CD14-positive monocyte (primary cell): ENCODE measurements at regions not wholly inside any gene's neighbourhood (a gene's known extent, or its start where the extent isn't known, plus 50 kb on each side); places are given as distances from the start of the nearest gene placed in this dataset.

Source experiments
- DNase-seq, 3 donors: peaks; one replicate each; pipeline ENCODE4 v3.0.0-alpha.2; 2011 to 2022
- H2AFZ ChIP-seq: 2 replicates; pipeline ENCODE4 v1.6.0; 2012; ENCODE audit warnings: mild to moderate bottlenecking, low read depth, low read length, inconsistent platforms; ENCODE audit not compliant: insufficient read depth, poor library complexity, severe bottlenecking
- H3K27ac ChIP-seq, 2 donors: 1 replicate in 1 of 2; 2 replicates in 1 of 2; pipeline ENCODE4 v1.5.1; 2012 to 2013; ENCODE audit warnings: low read length in 2 of 2, control low read depth in 1 of 2, inconsistent platforms in 1 of 2, low read depth in 1 of 2, mild to moderate bottlenecking in 1 of 2
- H3K27me3 ChIP-seq, 2 donors: one replicate each; pipeline versions ENCODE4 v1.6.0 to v1.6.1; 2011 to 2013; ENCODE audit warnings: low read length in 2 of 2; ENCODE audit not compliant: control insufficient read depth in 2 of 2, insufficient read depth in 2 of 2
- H3K36me3 ChIP-seq, 2 donors: replicated peaks in 1 of 2; 1 replicate in 1 of 2; 2 replicates in 1 of 2; pipeline versions ENCODE4 v1.5.1 to v1.6.1; 2012 to 2013; ENCODE audit warnings: low read length in 2 of 2, control low read depth in 1 of 2, inconsistent platforms in 1 of 2, mild to moderate bottlenecking in 1 of 2; ENCODE audit not compliant: insufficient read depth in 2 of 2, control insufficient read depth in 1 of 2
- H3K4me1 ChIP-seq, 2 donors: 1 replicate in 1 of 2; 2 replicates in 1 of 2; pipeline versions ENCODE4 v1.5.1 to v1.6.1; 2012 to 2013; ENCODE audit warnings: low read length in 2 of 2, control low read depth in 1 of 2, inconsistent platforms in 1 of 2, mild to moderate bottlenecking in 1 of 2, moderate library complexity in 1 of 2; ENCODE audit not compliant: insufficient read depth in 2 of 2, control insufficient read depth in 1 of 2
- H3K4me2 ChIP-seq: replicated peaks from 2 replicates; pipeline ENCODE3; 2012; ENCODE audit warnings: low read length, moderate library complexity, mild to moderate bottlenecking; ENCODE audit not compliant: poor library complexity, severe bottlenecking; ENCODE audit errors: extremely low read depth
- H3K4me3 ChIP-seq, 3 experiments: fragments of 200-600 bp in 1 of 3; sonication (generic) in 1 of 3; replicated peaks in 1 of 3; 1 replicate in 2 of 3; 2 replicates in 1 of 3; pipeline ENCODE4 v1.5.1; 2011 to 2013; ENCODE audit warnings: low read length in 3 of 3, mild to moderate bottlenecking in 3 of 3, control low read depth in 2 of 3, low read depth in 2 of 3, inconsistent platforms in 1 of 3, moderate library complexity in 1 of 3
- H3K79me2 ChIP-seq: 2 replicates; pipeline ENCODE4 v1.6.0; 2012; ENCODE audit warnings: mild to moderate bottlenecking, control low read depth, inconsistent platforms, low read length, moderate library complexity; ENCODE audit not compliant: insufficient read depth
- H3K9ac ChIP-seq: 2 replicates; pipeline ENCODE4 v1.6.0; 2017; ENCODE audit warnings: low read length, mild to moderate bottlenecking; ENCODE audit not compliant: insufficient read depth, poor library complexity, severe bottlenecking
- H3K9me3 ChIP-seq, 2 donors: replicated peaks in 1 of 2; 1 replicate in 1 of 2; 2 replicates in 1 of 2; pipeline versions ENCODE4 v1.5.1 to v1.6.1; 2012 to 2013; ENCODE audit warnings: low read length in 2 of 2, control low read depth in 1 of 2; ENCODE audit not compliant: control insufficient read depth in 1 of 2, insufficient read depth in 1 of 2
- H4K20me1 ChIP-seq: 2 replicates; pipeline ENCODE4 v1.6.0; 2012; ENCODE audit warnings: mild to moderate bottlenecking, low read length, control low read depth, moderate library complexity; ENCODE audit not compliant: insufficient read depth
- H3K27ac Mint-ChIP-seq, 7 donors: one replicate each; pipeline ENCODE4 v1.8.0; 2020; ENCODE audit warnings: mild to moderate bottlenecking in 7 of 7, mixed read lengths in 7 of 7, moderate library complexity in 6 of 7, inconsistent platforms in 2 of 7
- H3K27me3 Mint-ChIP-seq, 3 donors: one replicate each; pipeline ENCODE4 v1.8.0; 2021 to 2022; ENCODE audit warnings: low read depth in 3 of 3, mild to moderate bottlenecking in 3 of 3, mixed read lengths in 3 of 3, moderate library complexity in 3 of 3, inconsistent platforms in 1 of 3
- H3K36me3 Mint-ChIP-seq, 2 donors: one replicate each; pipeline ENCODE4 v1.8.0; 2020; ENCODE audit warnings: mixed read lengths in 2 of 2, inconsistent platforms in 1 of 2, mild to moderate bottlenecking in 1 of 2
- H3K4me1 Mint-ChIP-seq: one replicate; pipeline ENCODE4 v1.8.0; 2020; ENCODE audit warnings: mild to moderate bottlenecking, mixed read lengths
- H3K4me3 Mint-ChIP-seq, 2 donors: one replicate each; pipeline ENCODE4 v1.8.0; 2020; ENCODE audit warnings: mild to moderate bottlenecking in 2 of 2, mixed read lengths in 2 of 2, moderate library complexity in 1 of 2
- H3K9me3 Mint-ChIP-seq, 7 donors: one replicate each; pipeline ENCODE4 v1.8.0; 2020 to 2022; ENCODE audit warnings: mixed read lengths in 7 of 7, mild to moderate bottlenecking in 6 of 7, moderate library complexity in 6 of 7, inconsistent platforms in 2 of 7
- CTCF ChIP-seq: fragments of 200-600 bp; IDR thresholded peaks from one replicate; pipeline ENCODE4 v1.8.0; 2022; ENCODE audit warnings: antibody characterized with exemption, mild to moderate bottlenecking
- WGBS: methylation state at CpG from one replicate; pipeline ENCODE4 v1.1.5; 2013; ENCODE audit warnings: missing lambda C conversion rate; ENCODE audit not compliant: insufficient coverage; 5-methylcytosine and 5-hydroxymethylcytosine counted together
- intact Hi-C, 2 donors: fragments of 100-400 bp; cut with micrococcal nuclease; formaldehyde crosslinking; loops; one replicate each; pipeline versions ENCODE4 v1.15.0 to v1.15.1; 2023

- Histone ChIP-seq H3K79me2 (no peaks in the 10 kb centered on the region), H3K27me3 (no peaks in the 10 kb centered on the region), H3K27ac (no peak overlapping the region), H3K4me1 (no peaks in the 10 kb centered on the region), H3K9me3 (no peaks in the 10 kb centered on the region), H3K36me3 (no peaks in the 10 kb centered on the region), H4K20me1 (no peaks in the 10 kb centered on the region), H3K4me2 (no peak overlapping the region), H2AFZ (no peak overlapping the region), H3K9ac (no peak overlapping the region), H3K4me3 (no peak overlapping the region)
- intact Hi-C loops = no loop called here
- Mint-ChIP-seq H3K27ac (no peak overlapping the region), H3K36me3 (no peaks in the 10 kb centered on the region), H3K4me3 (no peak overlapping the region), H3K27me3 (peaks cover 0 to 6% (median 5%) of the 10 kb centered on the region in 3 donors), H3K9me3 (no peaks in the 10 kb centered on the region), H3K4me1 (no peaks in the 10 kb centered on the region)
- DNase-seq = no peak
- WGBS = no CpG with 5 or more reads among the region's 3 CpGs
- TF ChIP-seq CTCF = no peak
Observed at GRCh38 chr4:71210823-71211222, 128.0 kb upstream of the SLC4A4 start.

DNA sequence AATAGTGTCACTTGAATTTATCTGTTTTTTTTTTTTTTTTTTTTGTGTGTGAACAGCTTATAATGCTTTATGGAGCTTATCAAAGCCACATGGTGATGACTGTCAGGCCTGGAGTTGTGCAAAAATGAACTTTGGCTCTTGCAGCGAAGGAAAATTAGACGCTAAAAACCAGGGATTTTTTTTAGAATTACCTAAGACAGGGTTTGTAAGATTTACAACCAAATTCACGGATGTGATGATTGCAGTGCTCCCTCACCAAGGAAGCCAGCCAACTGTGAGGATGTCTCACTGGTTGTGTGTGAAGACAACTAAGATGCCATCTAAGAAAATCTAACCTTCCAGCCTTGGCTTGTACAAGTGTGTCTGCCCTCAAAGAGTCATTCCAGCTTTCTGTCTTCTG lies 127.1 kb upstream of the SLC4A4 start:
- H3K4me1 Mint-ChIP-seq = no peaks in the 10 kb centered on the region
- no peak overlapping the region for H2AFZ ChIP-seq
- H3K9ac ChIP-seq = no peak overlapping the region
- WGBS = 100% methylated on average over 2 of the region's 3 CpGs
- DNase-seq = no peak
- no peaks in the 10 kb centered on the region for H3K4me1 ChIP-seq
- H3K27ac Mint-ChIP-seq = no peak overlapping the region
- H3K79me2 ChIP-seq = no peaks in the 10 kb centered on the region
- intact Hi-C loops = no loop called here
- no peaks in the 10 kb centered on the region for H3K36me3 ChIP-seq
- TF ChIP-seq CTCF = no peak
- no peaks in the 10 kb centered on the region for H3K9me3 Mint-ChIP-seq
- peaks cover 0 to 6% (median 5%) of the 10 kb centered on the region in 3 donors for H3K27me3 Mint-ChIP-seq
- no peak overlapping the region for H3K4me2 ChIP-seq
- no peaks in the 10 kb centered on the region for H3K9me3 ChIP-seq
- no peaks in the 10 kb centered on the region for H4K20me1 ChIP-seq
- no peak overlapping the region for H3K27ac ChIP-seq
- no peaks in the 10 kb centered on the region for H3K36me3 Mint-ChIP-seq
- no peaks in the 10 kb centered on the region for H3K27me3 ChIP-seq
- H3K4me3 Mint-ChIP-seq = no peak overlapping the region
- H3K4me3 ChIP-seq = no peak overlapping the region
